IMR-90 (cell line): ENCODE measurements at regions not wholly inside any gene's neighbourhood (a gene's known extent, or its start where the extent isn't known, plus 50 kb on each side); places are given as distances from the start of the nearest gene placed in this dataset.
"Not testable (repeated sequence)": the region's sequence is repeated elsewhere in the genome, so short reads cannot be mapped to it uniquely, and the experiment has no call there.

Experiments
- BHLHE40 ChIP-seq: fragments of 150-350 bp; IDR thresholded peaks from 2 replicates; pipeline ENCODE4 v1.6.1; 2016; ENCODE audit warnings: mild to moderate bottlenecking, low read depth, low read length
- CTCF ChIP-seq: conservative IDR thresholded peaks from 2 replicates; pipeline ENCODE4 v1.5.1; 2012; ENCODE audit warnings: mild to moderate bottlenecking, low read depth, low read length, improper control_type of control experiment
- ELK1 ChIP-seq: fragments of 150-350 bp; IDR thresholded peaks from 2 replicates; pipeline ENCODE4 v1.6.1; 2016; ENCODE audit warnings: low read depth, mild to moderate bottlenecking, low read length, moderate library complexity, borderline replicate concordance
- FOS ChIP-seq: fragments of 150-350 bp; IDR thresholded peaks from 2 replicates; pipeline ENCODE4 v1.6.1; 2016; ENCODE audit warnings: low read depth, low read length
- POLR2A ChIP-seq: IDR thresholded peaks from 2 replicates; pipeline ENCODE4 v1.6.1; 2012; ENCODE audit warnings: mild to moderate bottlenecking, low read depth, low read length
- RAD21 ChIP-seq: IDR thresholded peaks from 2 replicates; pipeline ENCODE4 v1.6.1; 2012; ENCODE audit warnings: low read length, improper control_type of control experiment
- RFX5 ChIP-seq: IDR thresholded peaks from 2 replicates; pipeline ENCODE4 v1.8.0; 2012; ENCODE audit warnings: low read depth, mild to moderate bottlenecking, low read length, moderate library complexity
- USF2 ChIP-seq: fragments of 150-350 bp; IDR thresholded peaks from 2 replicates; pipeline ENCODE4 v1.6.1; 2017; ENCODE audit warnings: mild to moderate bottlenecking, antibody characterized with exemption, low read length, low read depth

- TF ChIP-seq ELK1, FOS, CTCF, RAD21, POLR2A, RFX5, USF2, BHLHE40: not testable (repeated sequence)
Measured at GRCh38 chr9:42443414-42443813, 260.0 kb downstream of the SPATA31A6 start.
